SJCRH30 (cell line): ENCODE measurements at regions not wholly inside any gene's neighbourhood (a gene's known extent, or its start where the extent isn't known, plus 50 kb on each side); places are given as distances from the start of the nearest gene placed in this dataset.

Experiments used
- DNase-seq, 2 experiments: peaks; one replicate each; pipeline ENCODE4 v3.0.0-alpha.2; 2015 to 2020
- H3K27ac ChIP-seq: fragments of 250-450 bp; sonication (Bioruptor Pico); 2 replicates; pipeline ENCODE4 v1.5.1; 2020; ENCODE audit warnings: mild to moderate bottlenecking, moderate library complexity
- H3K27me3 ChIP-seq: fragments of 250-450 bp; sonication (Bioruptor Pico); 2 replicates; pipeline ENCODE4 v1.5.1; 2020; ENCODE audit warnings: mild to moderate bottlenecking, moderate library complexity
- H3K36me3 ChIP-seq: fragments of 250-450 bp; sonication (Bioruptor Pico); 2 replicates; pipeline ENCODE4 v1.5.1; 2020; ENCODE audit warnings: mild to moderate bottlenecking, moderate library complexity
- H3K4me1 ChIP-seq: fragments of 250-450 bp; sonication (Bioruptor Pico); 2 replicates; pipeline ENCODE4 v1.5.1; 2020; ENCODE audit warnings: mild to moderate bottlenecking, moderate library complexity
- H3K4me3 ChIP-seq: fragments of 250-450 bp; sonication (Bioruptor Pico); 2 replicates; pipeline ENCODE4 v1.5.1; 2020; ENCODE audit warnings: mild to moderate bottlenecking, moderate library complexity
- H3K9me3 ChIP-seq: fragments of 250-450 bp; sonication (Bioruptor Pico); replicated peaks from 2 replicates; pipeline ENCODE4 v1.5.1; 2020; ENCODE audit warnings: mild to moderate bottlenecking, moderate library complexity

DNA sequence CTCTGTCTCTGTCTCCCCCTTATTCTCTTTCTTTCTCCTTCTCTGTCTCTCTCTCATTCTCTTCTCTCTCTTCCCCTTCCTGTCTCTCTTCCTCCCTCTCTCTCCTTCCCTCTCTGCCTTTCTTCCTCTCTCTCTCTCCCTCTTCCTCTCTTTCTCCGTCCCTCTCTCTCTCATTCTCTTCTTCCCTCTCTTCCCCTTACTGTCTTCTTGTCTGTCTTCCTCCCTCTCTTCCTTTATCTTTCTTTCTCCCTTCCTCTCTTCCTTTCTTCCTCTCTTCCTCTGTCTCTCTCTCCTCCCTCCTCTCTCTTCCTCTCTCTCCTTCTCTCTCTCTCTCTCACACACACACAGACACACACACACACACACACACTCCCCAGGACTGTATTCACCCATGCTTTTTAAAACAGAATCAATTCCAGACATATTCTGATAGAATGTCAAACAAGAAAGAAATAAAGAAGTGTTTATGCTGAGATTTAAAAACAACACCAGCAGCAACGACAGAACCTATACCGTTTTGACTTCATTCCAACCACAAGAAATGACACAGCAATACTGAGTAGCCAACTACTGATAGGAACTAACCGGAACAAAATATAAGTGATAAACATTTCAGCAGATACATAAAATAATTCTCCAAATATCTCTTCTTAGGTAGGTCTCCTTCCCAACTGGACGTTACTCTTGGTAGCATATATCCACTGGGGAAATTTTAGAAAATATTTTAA lies 296.7 kb downstream of the ASMT start:
- H3K27me3 ChIP-seq, result no peaks in the 10 kb centered on the region
- no peak overlapping the region for H3K4me3 ChIP-seq
- H3K27ac ChIP-seq, result no peak overlapping the region
- H3K4me1 ChIP-seq, result no peaks in the 10 kb centered on the region
- no peak for DNase-seq
- no peaks in the 10 kb centered on the region for H3K9me3 ChIP-seq
- no peaks in the 10 kb centered on the region for H3K36me3 ChIP-seq

DNA sequence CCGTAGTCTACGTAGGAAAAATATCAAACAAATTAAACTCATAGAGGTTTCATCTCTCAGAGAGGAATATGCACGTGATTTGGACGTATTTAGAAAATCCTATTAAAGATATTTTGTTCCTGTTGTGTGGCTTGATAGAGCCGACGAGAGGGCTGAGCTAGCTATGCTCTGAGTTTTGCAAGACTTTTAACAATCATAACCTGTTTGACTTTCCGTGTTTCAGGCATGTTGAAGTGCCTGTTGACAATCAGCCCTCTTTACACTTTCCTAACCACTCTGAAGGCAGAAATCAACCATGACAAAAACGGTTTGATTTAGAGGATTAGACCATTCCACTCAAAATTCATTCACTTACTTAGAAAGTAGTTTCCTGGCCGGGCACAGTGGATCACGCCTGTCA lies 297.3 kb downstream of the ASMT start:
- H3K27me3 ChIP-seq, result no peaks in the 10 kb centered on the region
- no peak overlapping the region for H3K27ac ChIP-seq
- no peaks in the 10 kb centered on the region for H3K36me3 ChIP-seq
- no peaks in the 10 kb centered on the region for H3K4me1 ChIP-seq
- H3K9me3 ChIP-seq, result no peaks in the 10 kb centered on the region
- H3K4me3 ChIP-seq, result no peak overlapping the region
- no peak for DNase-seq

DNA sequence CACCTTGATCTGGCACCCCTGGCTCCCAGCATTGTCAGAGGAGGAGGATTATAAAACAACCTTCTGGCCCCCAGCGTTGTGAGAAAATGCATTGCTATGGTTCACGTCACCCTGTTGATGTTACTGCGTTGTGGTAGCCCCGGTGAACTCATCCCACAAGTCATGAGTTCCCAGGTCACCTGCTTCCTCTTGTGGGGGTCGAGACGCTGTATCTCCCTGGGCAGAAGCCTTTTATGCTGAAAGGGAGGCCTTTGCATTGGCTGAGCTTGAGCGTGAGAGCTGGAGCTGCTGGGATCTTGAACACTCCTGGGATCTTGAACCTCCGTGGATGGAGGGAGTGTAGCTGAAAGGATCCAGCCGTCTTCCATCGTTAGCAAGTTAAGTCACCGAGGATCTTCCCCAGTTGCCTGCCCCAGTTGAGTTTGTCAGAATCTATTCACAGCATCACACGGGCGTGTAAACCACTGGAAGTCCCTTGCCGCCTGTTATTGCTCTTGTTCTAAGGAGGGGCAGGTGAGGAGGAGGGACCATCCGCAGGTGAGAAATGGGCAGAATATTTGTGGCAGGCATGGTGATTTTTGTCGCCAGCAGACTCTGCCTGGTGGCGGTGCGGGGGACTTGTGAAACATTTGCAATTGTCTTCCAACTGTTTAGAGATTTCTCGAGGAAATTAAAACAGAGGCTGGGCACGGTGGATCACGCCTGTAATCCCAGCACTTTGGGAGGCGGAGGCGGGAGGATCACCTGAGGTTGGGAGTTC lies 299.9 kb downstream of the ASMT start:
- Histone ChIP-seq H3K27ac (no peak overlapping the region), H3K9me3 (no peaks in the 10 kb centered on the region), H3K36me3 (no peaks in the 10 kb centered on the region), H3K4me1 (no peaks in the 10 kb centered on the region), H3K4me3 (no peak overlapping the region), H3K27me3 (no peaks in the 10 kb centered on the region)
- DNase-seq, result no peak

DNA sequence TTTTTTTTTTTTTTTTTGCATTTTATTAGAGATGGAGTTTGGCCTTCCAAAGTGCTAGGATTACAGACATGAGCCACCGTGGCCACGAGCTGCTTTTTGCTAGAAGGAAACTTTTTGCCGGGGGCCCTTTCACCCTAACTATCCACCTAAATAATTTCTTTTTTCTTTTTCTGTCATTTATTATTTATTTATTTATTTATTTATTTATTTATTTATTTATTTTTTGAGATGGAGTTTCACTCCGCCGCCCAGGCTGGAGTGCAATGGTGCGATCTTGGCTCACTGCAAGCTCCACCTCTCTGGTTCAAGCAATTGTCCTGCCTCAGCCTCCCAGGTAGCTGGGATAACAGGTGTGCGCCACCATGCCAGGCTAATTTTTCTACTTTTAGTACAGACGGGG lies 303.9 kb downstream of the ASMT start:
- no peak for DNase-seq
- Histone ChIP-seq H3K4me1 (no peaks in the 10 kb centered on the region), H3K27me3 (no peaks in the 10 kb centered on the region), H3K4me3 (no peak overlapping the region), H3K27ac (no peak overlapping the region), H3K9me3 (no peaks in the 10 kb centered on the region), H3K36me3 (no peaks in the 10 kb centered on the region)

DNA sequence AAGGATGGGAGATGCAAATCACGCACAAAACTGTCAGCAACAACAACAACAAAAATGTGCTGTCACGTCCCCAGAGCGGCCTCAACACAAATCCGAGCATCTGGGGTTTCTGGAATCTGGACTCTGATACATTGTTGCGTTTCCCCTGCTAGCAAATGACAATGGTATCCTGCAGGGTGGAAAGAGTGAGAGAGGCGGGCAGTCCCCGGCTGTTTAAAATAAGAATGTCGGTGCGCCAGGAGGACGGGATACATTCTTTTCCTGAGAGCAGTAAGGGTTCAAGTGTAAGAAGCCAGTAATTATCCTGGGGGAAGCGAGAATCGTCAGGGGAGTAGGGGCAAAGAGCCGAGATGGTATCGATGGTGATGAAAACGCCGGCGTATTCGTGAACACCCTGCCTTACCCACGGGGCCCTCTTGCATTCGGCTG lies 310.2 kb downstream of the ASMT start:
- no peaks in the 10 kb centered on the region for H3K36me3 ChIP-seq
- no peak overlapping the region for H3K27ac ChIP-seq
- H3K4me1 ChIP-seq, result no peaks in the 10 kb centered on the region
- no peak overlapping the region for H3K4me3 ChIP-seq
- no peak for DNase-seq
- H3K9me3 ChIP-seq, result no peaks in the 10 kb centered on the region
- no peaks in the 10 kb centered on the region for H3K27me3 ChIP-seq

DNA sequence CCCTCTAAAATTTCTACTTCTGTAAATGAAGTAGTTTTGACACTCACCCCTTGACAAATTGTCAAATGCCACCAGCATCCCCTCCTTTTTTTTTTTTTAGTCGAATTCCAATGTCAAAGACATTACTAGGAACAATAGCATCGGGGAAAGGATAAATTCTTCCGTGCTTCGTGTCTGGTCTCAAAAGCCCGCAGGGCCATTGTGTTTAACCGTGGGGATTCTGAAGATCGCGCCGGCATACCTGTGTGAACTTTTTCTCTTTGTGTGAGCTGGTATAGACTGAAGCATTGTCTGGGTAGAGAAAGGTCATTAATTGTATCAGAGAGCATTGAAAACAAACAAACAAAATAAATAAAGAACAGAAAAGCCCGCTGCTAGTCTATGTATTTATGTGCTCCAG lies 313.9 kb downstream of the ASMT start:
- H3K9me3 ChIP-seq, result no peaks in the 10 kb centered on the region
- no peak overlapping the region for H3K4me3 ChIP-seq
- H3K27me3 ChIP-seq, result no peaks in the 10 kb centered on the region
- DNase-seq, result no peak
- H3K4me1 ChIP-seq, result no peaks in the 10 kb centered on the region
- no peaks in the 10 kb centered on the region for H3K36me3 ChIP-seq
- no peak overlapping the region for H3K27ac ChIP-seq

DNA sequence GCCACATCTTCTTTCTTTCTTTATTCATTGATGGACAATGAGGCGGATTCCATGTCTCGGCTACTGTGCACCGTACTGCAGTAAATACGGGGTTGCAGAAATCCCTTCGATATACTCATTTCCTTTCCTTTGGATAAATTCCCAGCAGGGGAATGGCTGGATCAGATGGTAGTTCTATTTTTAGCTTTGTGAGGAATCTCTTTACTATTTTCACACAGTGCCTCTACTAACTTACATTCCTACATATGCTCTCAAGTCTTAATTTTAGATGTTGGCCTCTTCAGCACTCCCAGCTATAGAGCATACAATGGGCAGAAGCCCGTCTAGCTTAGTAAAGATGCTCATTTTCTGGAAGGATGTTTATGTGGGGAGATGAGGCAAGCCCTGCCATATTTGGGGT lies 317.4 kb downstream of the ASMT start:
- Histone ChIP-seq H3K9me3 (no peaks in the 10 kb centered on the region), H3K27me3 (no peaks in the 10 kb centered on the region), H3K27ac (no peak overlapping the region), H3K4me1 (no peaks in the 10 kb centered on the region), H3K36me3 (no peaks in the 10 kb centered on the region), H3K4me3 (no peak overlapping the region)
- no peak for DNase-seq

- Histone ChIP-seq H3K36me3 (no peaks in the 10 kb centered on the region), H3K9me3 (no peaks in the 10 kb centered on the region), H3K4me1 (no peaks in the 10 kb centered on the region), H3K27me3 (no peaks in the 10 kb centered on the region), H3K4me3 (no peak overlapping the region), H3K27ac (no peak overlapping the region)
- DNase-seq, result no peak
Observed at GRCh38 chrX:1933964-1934363, 319.1 kb downstream of the ASMT start.

GRCh38 chrX:1935805-1936204 lies 320.9 kb downstream of the ASMT start:
- H3K4me1 ChIP-seq, result no peaks in the 10 kb centered on the region

GRCh38 chrX:1938190-1938589 lies 323.3 kb downstream of the ASMT start:
- no peaks in the 10 kb centered on the region for H3K4me1 ChIP-seq
- H3K27ac ChIP-seq, result no peak overlapping the region
- no peaks in the 10 kb centered on the region for H3K27me3 ChIP-seq
- no peak for DNase-seq
- no peaks in the 10 kb centered on the region for H3K9me3 ChIP-seq
- no peak overlapping the region for H3K4me3 ChIP-seq
- H3K36me3 ChIP-seq, result no peaks in the 10 kb centered on the region

More at GRCh38 chrX:1935805-1936204, 320.9 kb downstream of the ASMT start:
- DNase-seq, result no peak
- H3K9me3 ChIP-seq, result no peaks in the 10 kb centered on the region
- H3K4me3 ChIP-seq, result no peak overlapping the region
- H3K27ac ChIP-seq, result no peak overlapping the region
- H3K27me3 ChIP-seq, result no peaks in the 10 kb centered on the region
- H3K36me3 ChIP-seq, result no peaks in the 10 kb centered on the region

GRCh38 chrX:1941321-1941720 lies 326.5 kb downstream of the ASMT start:
- Histone ChIP-seq H3K4me3 (no peak overlapping the region), H3K9me3 (no peaks in the 10 kb centered on the region), H3K27ac (no peak overlapping the region), H3K27me3 (no peaks in the 10 kb centered on the region), H3K4me1 (no peaks in the 10 kb centered on the region), H3K36me3 (no peaks in the 10 kb centered on the region)
- DNase-seq, result no peak

DNA sequence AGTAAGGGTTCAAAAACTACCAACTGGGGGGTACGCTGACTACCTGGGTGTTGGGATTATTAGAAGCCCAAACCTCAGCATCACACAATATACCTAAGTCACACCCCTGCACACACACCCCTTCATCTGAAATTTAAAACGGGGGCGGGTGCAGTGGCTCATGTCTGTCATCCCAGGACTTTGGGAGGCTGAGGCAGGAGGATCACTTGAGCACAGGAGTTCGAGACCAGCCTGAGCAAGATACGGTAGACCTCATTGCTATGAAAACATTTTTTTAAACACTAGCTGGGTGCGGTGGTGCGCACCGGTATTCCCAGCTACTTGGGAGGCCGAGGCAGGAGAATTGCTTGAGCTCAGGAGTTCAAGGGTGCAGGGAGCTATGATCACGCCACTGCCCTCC lies 331.0 kb downstream of the ASMT start:
- no peak for DNase-seq
- no peaks in the 10 kb centered on the region for H3K27me3 ChIP-seq
- no peaks in the 10 kb centered on the region for H3K4me1 ChIP-seq
- H3K36me3 ChIP-seq, result no peaks in the 10 kb centered on the region
- no peak overlapping the region for H3K4me3 ChIP-seq
- H3K9me3 ChIP-seq, result no peaks in the 10 kb centered on the region
- no peak overlapping the region for H3K27ac ChIP-seq

- H3K27me3 ChIP-seq, result no peaks in the 10 kb centered on the region
- H3K9me3 ChIP-seq, result no peaks in the 10 kb centered on the region
- no peaks in the 10 kb centered on the region for H3K4me1 ChIP-seq
- DNase-seq, result no peak
- H3K36me3 ChIP-seq, result no peaks in the 10 kb centered on the region
- no peak overlapping the region for H3K4me3 ChIP-seq
- no peak overlapping the region for H3K27ac ChIP-seq
Observed at GRCh38 chrX:1946974-1947373, 332.1 kb downstream of the ASMT start.
